PC-9 (cell line): ENCODE measurements at regions not wholly inside any gene's neighbourhood (a gene's known extent, or its start where the extent isn't known, plus 50 kb on each side); places are given as distances from the start of the nearest gene placed in this dataset.

ENCODE experiments used
- BruUV-seq: library from RNA; stranded (reverse); fragments of 400-500 nt; replicated peaks from 2 replicates; lab custom pipeline; 2021; lab: Mats Ljungman, UMichigan
- CTCF ChIA-PET: fragments of 300-600 bp; sonication (Branson Sonifier 250); formaldehyde crosslinking; loops from one replicate; lab custom pipeline; 2022; ENCODE audit warnings: antibody characterized with exemption; lab: Charles Lee
- POLR2A ChIA-PET: fragments of 300-600 bp; sonication (Branson Sonifier 250); formaldehyde crosslinking; loops from one replicate; lab custom pipeline; 2022; ENCODE audit warnings: antibody characterized with exemption; ENCODE audit not compliant: unreplicated experiment; lab: Charles Lee
- DNase-seq, 2 experiments: peaks; one replicate each; pipeline versions ENCODE4 v3.0.0 to v3.0.0-alpha.2; 2015 to 2022; ENCODE audit warnings: mixed read lengths in 1 of 2
- H2AFZ ChIP-seq: fragments of 200-600 bp; sonication (generic); 2 replicates; pipeline ENCODE4 v1.8.1; 2017; ENCODE audit warnings: antibody characterized with exemption
- H3F3A ChIP-seq: fragments of 200-600 bp; sonication (generic); 2 replicates; pipeline ENCODE4 v1.8.1; 2017; ENCODE audit warnings: antibody characterized with exemption, mild to moderate bottlenecking, low read depth; ENCODE audit not compliant: insufficient read depth
- H3K27ac ChIP-seq: fragments of 200-600 bp; sonication (generic); 2 replicates; pipeline ENCODE4 v1.6.1; 2016; ENCODE audit warnings: mixed run types
- H3K27me3 ChIP-seq: fragments of 200-600 bp; sonication (generic); 2 replicates; pipeline ENCODE4 v1.6.1; 2016; ENCODE audit warnings: low read depth, mixed run types; ENCODE audit not compliant: insufficient read depth
- H3K36me3 ChIP-seq: fragments of 200-600 bp; sonication (generic); 2 replicates; pipeline ENCODE4 v1.6.1; 2016; ENCODE audit warnings: low read depth, mixed run types
- H3K4me1 ChIP-seq: fragments of 200-600 bp; sonication (generic); replicated peaks from 2 replicates; pipeline ENCODE4 v1.6.1; 2016; ENCODE audit warnings: mixed run types; ENCODE audit not compliant: insufficient read depth
- H3K4me2 ChIP-seq: fragments of 200-600 bp; sonication (generic); 2 replicates; pipeline ENCODE4 v1.6.1; 2017; ENCODE audit warnings: mixed run types
- H3K4me3 ChIP-seq: fragments of 200-600 bp; sonication (generic); 2 replicates; pipeline ENCODE4 v1.6.1; 2016; ENCODE audit warnings: mixed run types
- H3K79me2 ChIP-seq: fragments of 200-600 bp; sonication (generic); 2 replicates; pipeline ENCODE4 v1.6.1; 2017; ENCODE audit warnings: low read depth, mixed run types
- H3K9me2 ChIP-seq: fragments of 200-600 bp; sonication (generic); 2 replicates; pipeline ENCODE4 v1.8.1; 2017; ENCODE audit warnings: mild to moderate bottlenecking; ENCODE audit not compliant: insufficient read depth
- H3K9me3 ChIP-seq: fragments of 200-600 bp; sonication (generic); 2 replicates; pipeline ENCODE4 v1.8.1; 2016; ENCODE audit warnings: low read depth; ENCODE audit not compliant: insufficient read depth
- H4K20me1 ChIP-seq: fragments of 200-600 bp; sonication (generic); 2 replicates; pipeline ENCODE4 v1.8.1; 2017; ENCODE audit not compliant: insufficient read depth
- CTCF ChIP-seq: fragments of 200-600 bp; sonication (generic); conservative IDR thresholded peaks from 2 replicates; pipeline ENCODE4 v1.6.1; 2017; ENCODE audit warnings: mixed run types, antibody characterized with exemption, mild to moderate bottlenecking, moderate library complexity
- EZH2 ChIP-seq: fragments of 200-600 bp; sonication (generic); IDR thresholded peaks from 2 replicates; pipeline ENCODE4 v1.8.0; 2017; ENCODE audit warnings: antibody characterized with exemption, low read depth
- intact Hi-C: fragments of 100-400 bp; cut with micrococcal nuclease; formaldehyde crosslinking; loops from one replicate; pipeline ENCODE4 v1.10.0; 2022; ENCODE audit not compliant: unreplicated experiment

- no TSS peak for BruUV-seq
- Histone ChIP-seq H3F3A (no peaks in the 10 kb centered on the region), H3K79me2 (no peaks in the 10 kb centered on the region), H2AFZ (no peak overlapping the region), H3K9me3 (no peaks in the 10 kb centered on the region; the same call in none of the 2 replicates), H3K27ac (no peak overlapping the region), H3K4me1 (no peaks in the 10 kb centered on the region), H3K4me3 (no peak overlapping the region), H3K36me3 (no peaks in the 10 kb centered on the region), H4K20me1 (no peaks in the 10 kb centered on the region), H3K4me2 (no peak overlapping the region), H3K27me3 (no peaks in the 10 kb centered on the region), H3K9me2 (no peaks in the 10 kb centered on the region)
- ChIA-PET POLR2A (no interaction called here), CTCF (no interaction called here)
- no peak for DNase-seq
- intact Hi-C loops, result no loop called here
- TF ChIP-seq CTCF, result no peak
- no peak for TF ChIP-seq EZH2
Measured at GRCh38 chr6:132041706-132042105, 90.5 kb upstream of the CCN2 start.

- Histone ChIP-seq H3K27ac (no peak overlapping the region), H3K4me3 (no peak overlapping the region), H3K9me3 (no peaks in the 10 kb centered on the region), H3K9me2 (peaks cover 10% of the 10 kb centered on the region), H3F3A (no peaks in the 10 kb centered on the region), H2AFZ (no peak overlapping the region), H3K4me2 (no peak overlapping the region), H3K27me3 (no peaks in the 10 kb centered on the region), H4K20me1 (no peaks in the 10 kb centered on the region), H3K4me1 (no peaks in the 10 kb centered on the region), H3K79me2 (no peaks in the 10 kb centered on the region), H3K36me3 (no peaks in the 10 kb centered on the region)
- intact Hi-C loops, result no loop called here
- DNase-seq, result no peak
- TF ChIP-seq EZH2 (no peak), CTCF (no peak)
- ChIA-PET CTCF (no interaction called here), POLR2A (no interaction called here)
- no TSS peak for BruUV-seq
Measured at GRCh38 chr6:132028029-132028428, 76.9 kb upstream of the CCN2 start.

- BruUV-seq, result no TSS peak
- no peaks in the 10 kb centered on the region for H3K27me3 ChIP-seq
- H4K20me1 ChIP-seq, result no peaks in the 10 kb centered on the region
- H3K4me1 ChIP-seq, result no peaks in the 10 kb centered on the region
- no peak overlapping the region for H3K4me2 ChIP-seq
- H3K4me3 ChIP-seq, result no peak overlapping the region
- ChIA-PET POLR2A (no interaction called here), CTCF (no interaction called here)
- H2AFZ ChIP-seq, result 0 out of 2 replicates have a peak overlapping the region, but pooled peaks have one; percentile 2
- no peak for TF ChIP-seq CTCF
- TF ChIP-seq EZH2, result no peak
- no peaks in the 10 kb centered on the region for H3F3A ChIP-seq
- H3K36me3 ChIP-seq, result no peaks in the 10 kb centered on the region
- intact Hi-C loops, result no loop called here
- H3K27ac ChIP-seq, result no peak overlapping the region
- H3K79me2 ChIP-seq, result no peaks in the 10 kb centered on the region
- no peaks in the 10 kb centered on the region for H3K9me3 ChIP-seq
- peak in 1 of 2 experiments; percentile 3 for DNase-seq
- H3K9me2 ChIP-seq, result no peaks in the 10 kb centered on the region
Measured at GRCh38 chr6:132025468-132025867, 74.3 kb upstream of the CCN2 start.
